ENCODE measurements at regions not wholly inside any gene's neighbourhood (a gene's known extent, or its start where the extent isn't known, plus 50 kb on each side); places are given as distances from the start of the nearest gene placed in this dataset.

- TF ChIP-seq CTCF (IDR thresholded peaks at IDR 0.05) (no peak), EP300 (IDR thresholded peaks at IDR 0.05) (no peak), POLR2A (IDR thresholded peaks at IDR 0.05; ENCODE audit: low read depth) (no peak)
Measured at GRCh38 chr16:80046261-80046660, 445.7 kb upstream of the MAF start.

All from esophagus muscularis mucosa (tissue), 4 donors.